ENCODE measurements at regions not wholly inside any gene's neighbourhood (a gene's known extent, or its start where the extent isn't known, plus 50 kb on each side); places are given as distances from the start of the nearest gene placed in this dataset.

DNA sequence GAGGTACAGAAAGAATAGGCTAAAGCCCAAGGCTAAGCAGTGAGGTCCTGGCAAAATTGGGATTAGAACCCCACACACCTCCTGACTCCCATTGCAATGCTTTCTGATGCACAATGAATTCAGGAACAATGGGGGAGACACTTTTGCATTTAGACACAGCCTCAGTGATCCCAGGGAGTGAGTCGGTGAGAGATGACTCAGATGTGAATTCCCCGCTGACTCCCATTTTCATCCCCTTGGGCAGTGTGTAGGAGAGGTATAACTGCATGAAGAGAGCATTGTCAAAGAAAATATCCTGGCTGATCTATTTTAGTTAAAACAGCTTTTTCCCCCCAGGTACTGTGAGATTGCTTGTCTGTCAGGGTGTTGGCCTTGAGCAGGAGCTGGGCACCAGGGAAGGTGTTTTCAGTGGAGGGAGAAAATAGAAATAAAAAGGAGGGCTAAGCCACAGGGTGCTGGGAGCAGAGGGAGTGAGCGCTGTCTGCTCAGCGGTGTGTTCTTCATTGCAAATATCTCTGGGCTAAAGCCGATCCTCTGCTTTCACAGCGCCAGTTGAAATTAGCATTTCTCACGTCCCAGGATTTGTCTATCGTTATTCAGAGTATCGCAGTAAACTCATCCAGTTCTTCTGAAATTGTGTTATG, 247.7 kb upstream of the PTBP2 start:
- no peak for DNase-seq

DNA sequence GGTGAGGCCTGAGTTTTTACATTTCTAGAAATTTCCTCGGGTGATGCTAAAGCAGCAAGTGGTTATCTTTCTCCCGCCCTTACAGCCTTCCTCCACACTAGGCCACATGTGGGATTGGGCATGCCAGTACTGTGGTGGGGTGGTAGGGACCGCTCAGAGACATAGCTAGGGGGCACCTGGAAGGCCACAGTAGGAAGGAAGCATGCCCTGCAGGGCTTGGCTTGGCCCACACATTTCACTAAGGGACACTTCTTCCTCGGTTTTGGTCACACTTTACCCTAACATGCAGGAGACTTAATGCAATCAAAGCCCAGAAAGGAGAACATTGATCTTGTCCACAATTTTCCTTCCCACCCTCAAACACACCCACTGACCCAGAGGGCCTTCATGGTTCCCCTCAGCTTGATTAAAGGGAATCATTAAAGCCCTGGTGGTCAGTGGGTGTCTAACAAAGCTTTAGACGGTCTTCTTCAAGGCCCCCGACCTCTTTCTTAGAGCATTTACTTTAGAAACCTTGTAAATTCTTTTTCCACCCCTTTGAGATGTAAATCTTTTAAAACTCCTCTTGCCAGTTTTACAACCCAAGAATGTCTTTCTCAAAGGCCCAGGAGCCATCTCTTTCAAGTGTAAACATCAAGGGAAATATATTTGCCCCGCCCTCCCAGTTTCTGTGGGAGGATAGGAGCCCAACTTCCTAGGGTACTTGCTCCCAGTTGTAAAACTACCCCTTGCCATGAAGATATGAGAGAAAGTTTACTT, 246.4 kb upstream of the PTBP2 start:
- DNase-seq: no peak

DNA sequence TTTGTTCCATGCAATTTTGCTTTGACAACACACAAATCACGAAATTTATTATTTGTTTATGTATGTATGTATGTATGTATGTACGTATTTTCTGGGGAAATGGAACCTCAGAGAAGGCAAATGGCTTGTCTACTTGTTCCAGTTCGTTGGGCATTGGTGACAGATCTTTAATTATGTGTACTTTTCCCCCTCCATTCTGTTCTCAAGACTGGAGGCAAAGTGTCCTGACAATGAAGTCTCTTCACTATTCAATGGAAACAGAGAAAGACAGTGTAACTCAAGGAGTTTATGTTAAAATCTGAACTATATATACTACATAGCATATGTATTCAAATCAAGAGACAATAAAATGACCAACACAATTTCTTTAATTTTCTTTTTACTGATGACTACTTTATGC, 245.7 kb upstream of the PTBP2 start:
- DNase-seq: no peak

DNA sequence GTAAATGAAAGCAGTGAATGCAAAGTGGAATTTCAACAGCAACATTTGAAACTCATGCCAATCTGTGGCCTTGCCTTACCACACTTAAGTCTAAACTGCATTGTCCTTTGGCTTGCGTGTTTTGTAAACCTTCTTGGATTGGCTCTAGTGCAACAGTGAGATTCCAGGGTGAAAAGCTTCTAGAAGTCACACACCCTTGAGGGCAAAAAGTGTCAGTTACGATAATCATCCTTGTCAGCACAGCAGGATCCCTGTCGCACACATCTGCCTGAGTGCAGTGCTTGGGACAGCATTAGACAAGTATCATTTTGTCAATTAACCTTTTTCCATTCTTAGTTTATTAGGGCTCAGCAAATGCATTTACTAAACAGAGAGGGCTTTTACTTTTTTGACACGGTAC, 243.4 kb upstream of the PTBP2 start:
- no peak for DNase-seq

DNA sequence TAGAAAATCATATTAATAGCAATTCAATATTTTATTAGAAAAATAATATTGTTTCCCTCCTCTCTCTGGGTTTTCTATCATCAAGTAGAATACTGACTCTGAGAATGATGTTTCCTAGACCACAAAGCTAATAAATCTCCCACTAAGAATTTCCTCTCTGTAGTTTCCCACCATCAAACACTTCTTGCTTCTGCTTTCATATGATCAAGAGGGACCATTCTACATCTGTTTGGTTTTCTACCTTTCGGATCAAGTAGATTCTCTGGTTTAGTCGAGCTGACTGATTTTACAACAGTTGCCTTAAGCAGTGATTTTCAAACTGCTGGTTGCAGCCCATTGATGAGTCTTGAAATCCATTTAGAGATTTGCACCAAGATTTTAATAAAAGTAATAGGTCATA, 240.2 kb upstream of the PTBP2 start:
- no peak for DNase-seq

DNA sequence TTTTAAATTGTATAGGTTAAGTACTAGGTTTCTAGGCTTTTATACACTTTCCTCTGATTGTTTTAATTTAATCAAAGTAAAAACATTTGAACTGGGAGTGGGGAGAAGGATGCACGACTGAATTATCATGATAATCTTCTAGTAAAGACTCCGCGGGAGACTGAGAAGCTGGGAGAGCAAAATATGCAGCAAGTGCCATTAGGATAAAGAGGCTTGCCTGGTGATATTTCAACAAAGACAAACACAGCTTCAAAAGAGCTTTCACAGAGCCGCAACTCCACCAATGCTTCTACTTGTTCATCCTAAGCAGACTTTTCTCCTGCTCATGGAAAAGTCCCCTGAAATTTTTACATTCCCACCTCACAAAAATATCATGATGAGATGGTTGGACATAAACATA, 239.0 kb upstream of the PTBP2 start:
- DNase-seq: no peak

DNA sequence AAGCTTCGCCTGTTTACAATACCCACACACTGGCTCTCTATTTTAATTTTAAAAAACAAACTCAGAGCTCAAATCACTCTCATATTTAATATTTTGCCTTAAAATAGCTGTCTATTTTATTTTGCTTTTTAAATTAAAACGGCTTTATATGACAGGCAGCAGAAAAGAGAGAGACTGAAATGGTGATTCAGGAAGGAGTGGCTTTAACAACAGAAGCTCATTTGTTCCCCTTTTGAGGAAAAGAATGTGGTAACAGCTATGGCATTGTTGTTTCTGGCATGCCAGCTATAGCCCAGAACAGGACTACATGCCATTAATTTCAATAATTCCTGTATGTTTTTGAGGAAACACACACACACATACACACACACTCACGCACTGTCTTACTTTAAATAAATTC, 234.2 kb upstream of the PTBP2 start:
- no peak for DNase-seq

DNA sequence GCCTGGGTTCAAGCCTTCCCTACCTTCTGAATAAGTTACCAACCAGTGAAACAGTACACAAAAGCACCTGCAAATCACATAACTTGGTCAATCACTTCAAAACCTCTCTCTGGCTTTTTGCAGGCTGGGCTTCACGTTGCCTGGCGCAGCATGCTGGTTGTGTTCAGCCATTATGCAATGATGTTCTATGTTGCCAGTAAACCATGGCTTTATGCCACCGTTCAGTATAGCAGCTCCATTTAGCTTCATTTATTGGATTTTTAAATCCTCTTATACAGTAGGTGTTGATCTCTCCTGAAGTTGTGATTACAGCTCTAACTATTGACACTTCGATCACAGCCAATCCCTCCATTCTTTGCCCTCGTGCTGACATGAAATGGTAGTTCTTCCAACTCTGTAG, 233.6 kb upstream of the PTBP2 start:
- DNase-seq: no peak

DNA sequence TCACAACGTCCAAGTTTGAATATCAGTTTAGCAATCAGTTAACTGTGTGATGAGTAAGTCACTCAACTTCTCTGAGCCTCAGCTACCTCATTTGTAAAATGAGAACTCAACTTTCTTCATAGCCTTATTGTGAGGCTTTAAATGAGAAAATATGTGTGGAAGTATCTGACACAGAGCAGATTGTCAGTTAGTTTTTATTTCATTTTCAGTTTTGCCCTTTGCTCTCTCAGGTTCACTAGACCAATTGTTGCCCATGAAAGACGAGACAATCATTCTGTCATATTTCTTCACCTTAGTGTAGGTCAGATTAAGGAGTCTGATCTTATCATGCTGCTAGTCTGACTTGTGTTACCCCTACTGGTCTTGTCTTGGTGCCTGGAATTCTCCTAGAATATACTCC, 232.8 kb upstream of the PTBP2 start:
- DNase-seq: no peak

DNA sequence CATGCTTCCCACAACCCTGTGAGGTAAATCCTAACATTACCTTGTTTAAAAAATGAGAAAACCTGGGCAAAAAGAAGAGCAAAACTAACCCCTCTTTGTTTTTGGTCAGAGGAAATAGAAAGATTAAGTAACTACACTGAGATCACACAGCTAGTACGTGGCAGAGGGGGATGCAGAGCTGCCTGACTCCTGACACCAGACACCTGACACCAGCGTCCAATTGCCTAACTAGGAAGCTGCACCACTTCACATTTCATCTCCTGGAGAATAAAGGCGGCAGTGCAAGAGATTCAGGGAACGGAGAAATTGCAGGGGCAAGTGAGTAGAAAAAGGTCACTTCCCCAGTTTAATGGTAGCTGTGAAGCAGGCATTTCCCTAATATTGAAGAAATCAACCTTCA, 229.3 kb upstream of the PTBP2 start:
- peak; percentile 4 for DNase-seq

DNA sequence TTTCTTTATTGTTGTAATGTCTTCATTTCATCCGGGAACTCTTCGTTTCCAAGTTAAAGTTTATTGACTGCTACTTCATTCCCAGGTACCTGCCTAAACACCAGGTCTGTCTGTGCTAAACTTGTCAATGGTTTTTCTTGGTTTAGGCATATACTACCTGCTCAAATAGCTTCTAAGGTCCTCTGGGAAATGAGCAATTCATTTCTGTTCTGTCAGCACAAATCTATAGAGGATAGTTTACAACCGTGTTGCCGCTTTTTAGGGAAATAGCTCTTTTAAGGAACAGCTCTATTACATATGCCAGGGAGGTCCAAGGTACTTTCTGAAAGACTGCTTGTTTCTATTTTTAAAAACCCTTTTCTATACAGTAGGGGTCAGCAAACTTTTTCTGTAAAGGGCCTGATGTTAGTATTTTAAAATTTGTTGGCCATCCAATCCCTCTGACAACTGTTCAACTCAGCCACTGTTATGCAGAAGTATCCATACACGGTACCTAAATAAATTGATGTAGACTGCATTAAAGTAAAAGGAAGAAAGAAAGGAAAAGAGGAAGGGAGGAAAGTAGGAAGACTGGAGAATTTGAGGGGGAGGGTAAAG, 222.7 kb upstream of the PTBP2 start:
- no peak for DNase-seq

DNA sequence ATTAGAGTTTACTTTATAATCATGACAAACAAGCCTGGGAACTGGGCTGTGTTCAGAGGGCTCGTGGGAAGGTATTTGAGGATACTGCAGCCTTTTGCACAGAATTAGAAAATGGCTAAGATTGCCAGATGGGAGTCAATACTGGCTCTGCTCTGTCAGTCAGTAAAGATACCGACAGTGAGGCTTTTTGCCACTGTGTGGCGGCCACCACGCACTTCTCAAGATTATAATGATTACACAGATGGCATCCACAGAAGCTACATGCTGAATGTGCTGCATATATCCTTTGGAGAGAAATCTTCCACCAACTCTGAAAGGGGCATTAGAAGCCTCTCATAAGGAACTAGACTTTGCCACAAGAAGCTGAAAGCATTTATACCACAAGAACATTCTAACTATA, 213.4 kb upstream of the PTBP2 start:
- no peak for DNase-seq

DNA sequence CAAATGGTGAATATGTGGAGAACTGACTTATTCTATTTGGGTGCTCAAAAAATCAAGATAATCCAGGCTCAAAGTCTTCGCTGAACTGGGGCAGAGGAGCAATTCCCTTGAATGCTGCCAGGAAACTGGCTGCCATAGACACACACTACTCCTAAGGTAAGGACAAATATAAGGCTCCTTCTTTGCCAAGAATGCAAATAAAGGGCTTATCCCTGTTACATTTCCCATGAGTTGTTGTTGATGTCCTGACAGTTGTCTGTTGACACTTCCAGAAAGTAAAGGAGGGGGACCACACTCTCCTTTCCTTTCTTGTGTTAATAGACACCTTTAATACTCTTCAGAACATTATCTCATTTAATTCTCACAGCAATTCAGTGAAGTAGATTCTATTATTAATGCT, 212.2 kb upstream of the PTBP2 start:
- DNase-seq: no peak

DNA sequence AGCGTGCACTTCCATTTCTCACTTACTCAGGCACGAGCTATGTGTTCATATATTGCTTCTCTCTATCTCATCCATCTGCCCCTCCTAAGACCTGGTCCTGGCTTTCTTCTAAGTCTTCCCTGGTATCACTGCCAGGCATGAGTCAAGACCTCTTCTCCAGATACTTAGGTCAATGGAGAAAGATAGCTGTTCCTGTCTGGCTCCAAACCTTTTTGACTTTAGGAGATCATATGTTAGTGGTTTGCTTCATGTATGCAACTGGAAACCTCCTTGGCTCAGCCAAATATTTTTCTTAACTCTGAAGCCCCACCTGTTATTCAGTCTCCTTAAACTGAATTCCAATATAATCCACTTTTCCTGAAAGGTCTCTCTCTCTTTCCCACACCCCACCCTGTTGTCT, 211.6 kb upstream of the PTBP2 start:
- no peak for DNase-seq

DNA sequence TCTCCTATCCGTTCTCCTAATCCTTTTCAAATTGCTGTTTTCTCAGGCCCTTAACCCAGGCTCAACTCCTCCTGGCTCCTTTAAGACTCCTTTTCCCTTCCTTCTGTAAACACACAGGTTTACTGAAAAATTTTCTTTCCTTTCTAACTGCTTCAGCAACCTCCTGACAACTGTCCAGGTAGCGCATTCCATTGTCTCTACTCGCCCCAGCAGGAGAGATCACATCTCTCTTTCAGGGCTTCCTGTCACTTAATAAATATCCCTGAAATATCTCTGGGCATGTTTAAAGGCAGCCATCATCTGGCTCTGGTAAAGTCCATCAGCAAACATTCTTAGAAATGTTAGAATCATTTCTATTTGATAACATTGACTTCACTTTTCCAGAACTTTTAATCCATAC, 211.2 kb upstream of the PTBP2 start:
- no peak for DNase-seq

DNA sequence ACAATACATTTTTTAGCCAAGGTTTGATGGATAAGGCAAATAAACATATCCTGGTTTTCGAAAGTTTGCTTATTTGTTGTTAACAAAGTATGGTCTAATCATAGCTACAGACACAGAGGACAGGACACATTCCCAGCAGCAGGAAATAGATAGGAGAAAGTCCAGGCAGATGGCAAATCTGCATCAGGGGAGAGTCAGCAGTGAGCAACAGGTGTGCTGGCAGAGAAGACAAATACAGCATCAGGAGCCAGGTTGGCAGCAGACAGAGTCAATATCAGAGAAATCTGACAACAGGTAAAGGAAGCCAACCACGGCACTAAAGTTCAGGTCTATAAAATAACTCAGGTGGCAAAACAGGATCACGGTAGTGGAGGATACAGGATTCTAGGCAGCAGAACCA, 210.7 kb upstream of the PTBP2 start:
- peak; percentile 8 for DNase-seq

DNA sequence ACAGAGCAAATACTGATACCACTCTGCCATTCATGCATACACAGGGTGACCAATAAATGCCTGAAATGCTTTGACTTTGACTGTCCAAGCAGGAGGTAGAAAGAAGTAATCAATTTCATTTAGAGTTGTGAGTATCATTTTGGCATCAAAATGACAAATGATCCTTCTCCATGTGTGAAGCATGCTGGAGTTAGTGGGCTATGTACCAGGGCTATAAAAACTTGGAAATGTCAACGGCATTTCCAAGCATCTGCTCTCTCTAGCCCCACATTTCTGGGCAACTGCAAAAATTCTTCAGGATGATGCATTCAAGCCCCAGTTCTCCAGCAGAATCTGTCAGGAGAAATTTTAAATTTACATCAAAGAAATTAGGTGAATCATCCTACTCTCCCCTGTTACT, 208.4 kb upstream of the PTBP2 start:
- DNase-seq: no peak

DNA sequence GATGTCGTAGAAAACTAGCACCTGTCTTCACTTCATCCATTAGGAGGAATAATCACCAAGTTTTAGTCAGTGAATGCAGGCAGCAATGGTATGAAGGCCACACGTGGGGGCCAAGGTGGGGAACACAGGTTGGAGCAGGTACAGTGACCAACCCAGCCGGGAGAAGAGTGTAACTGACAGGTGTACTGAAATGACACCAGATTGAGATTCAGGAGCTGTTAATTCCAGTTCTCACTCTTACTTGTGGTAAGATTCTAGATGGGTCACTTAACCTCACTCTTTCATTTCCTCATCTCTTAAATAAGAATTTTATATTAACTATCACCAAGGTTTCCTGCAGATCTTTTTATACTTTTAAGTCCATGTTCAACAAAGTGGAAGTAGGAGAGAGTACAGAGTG, 206.2 kb upstream of the PTBP2 start:
- DNase-seq: no peak

DNA sequence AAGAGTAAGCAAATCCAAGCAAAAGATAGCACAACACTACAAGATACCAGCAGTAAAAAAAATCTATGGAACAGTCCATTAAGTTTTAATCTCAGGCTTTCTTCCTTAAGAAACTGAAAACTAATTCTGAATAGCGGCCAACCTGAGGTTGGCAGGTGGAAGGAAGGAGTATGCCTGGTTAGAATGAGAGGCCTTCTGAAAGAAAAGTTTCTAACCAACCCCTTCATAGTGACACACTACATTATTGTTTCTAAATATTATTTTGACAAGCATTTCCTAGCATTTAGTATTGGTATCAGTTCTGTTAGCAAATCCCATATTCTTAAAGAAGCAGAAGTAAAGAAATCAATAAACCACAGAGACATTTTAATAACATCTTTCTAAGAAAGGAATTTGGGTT, 205.7 kb upstream of the PTBP2 start:
- no peak for DNase-seq

DNA sequence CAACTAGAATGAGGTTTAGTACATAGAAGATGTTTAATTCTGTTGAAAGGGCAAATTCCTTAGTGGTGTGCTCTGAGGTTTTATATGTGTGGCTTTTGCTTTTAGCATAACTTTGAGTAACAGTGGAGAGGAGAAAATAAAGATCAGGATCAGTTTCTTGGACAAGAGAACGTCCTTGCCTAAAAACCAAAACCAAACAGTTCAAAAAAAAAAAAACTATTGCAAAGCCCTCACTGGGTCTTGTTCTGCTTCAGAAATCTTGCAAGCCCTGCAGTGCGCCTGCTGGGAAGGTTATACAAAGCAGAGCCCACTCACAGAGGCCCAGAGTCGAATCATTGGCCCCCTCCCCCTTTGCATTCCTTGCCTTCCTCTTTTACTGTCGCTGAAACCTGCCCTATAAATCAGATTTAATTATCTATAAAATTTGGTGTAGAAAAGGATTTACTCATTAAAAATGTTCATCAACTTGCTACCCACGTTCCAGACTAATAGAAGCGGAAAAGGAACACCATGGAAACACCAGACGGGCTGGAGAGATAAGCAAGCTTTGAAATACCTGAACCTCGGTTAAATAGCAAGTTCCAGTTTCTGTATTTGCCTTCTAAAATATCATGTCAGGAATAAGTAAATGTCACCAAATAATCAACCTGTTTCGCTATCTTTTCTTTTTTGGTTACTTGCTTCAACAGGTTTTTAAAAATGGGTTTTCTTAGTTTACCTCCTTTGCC, 201.6 kb upstream of the PTBP2 start:
- no peak for DNase-seq

DNA sequence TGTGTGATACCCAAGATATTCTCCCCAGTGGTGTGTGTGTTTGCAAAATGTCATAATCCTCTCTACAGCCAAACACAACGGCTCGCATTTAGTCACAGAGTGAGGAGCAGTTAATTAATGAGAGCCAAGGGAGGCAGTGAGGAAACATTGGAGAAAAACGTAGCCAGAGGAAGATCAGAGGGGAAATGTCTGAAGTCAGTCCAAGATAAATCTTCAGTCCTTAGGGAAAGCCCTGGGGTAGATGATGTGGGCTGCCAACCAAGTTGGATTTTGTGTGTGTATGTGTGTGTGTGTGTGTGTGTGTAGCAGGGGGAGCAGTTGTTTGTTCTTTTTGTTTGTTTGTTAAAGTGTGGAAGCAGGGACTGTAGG, 201.0 kb upstream of the PTBP2 start:
- DNase-seq: no peak

DNA sequence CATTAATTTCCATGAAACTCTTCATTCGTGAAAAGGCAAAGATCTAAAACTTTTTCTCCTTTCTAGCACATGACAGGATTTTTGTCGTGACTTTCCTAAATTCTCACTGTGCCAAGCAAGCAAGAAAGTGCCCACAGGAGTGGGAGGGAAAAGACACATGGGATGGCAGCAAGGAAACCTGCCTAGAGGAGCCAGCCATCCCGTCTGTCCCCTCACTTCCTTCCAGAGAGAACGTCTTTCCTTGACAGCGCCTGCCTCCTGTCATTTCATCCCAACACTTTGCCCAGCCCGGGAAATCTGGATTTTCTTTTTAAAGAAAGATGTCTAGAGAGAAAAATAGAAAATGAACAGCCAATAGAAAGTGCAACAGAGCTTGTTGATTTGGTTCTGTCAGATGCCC, 200.6 kb upstream of the PTBP2 start:
- no peak for DNase-seq

DNA sequence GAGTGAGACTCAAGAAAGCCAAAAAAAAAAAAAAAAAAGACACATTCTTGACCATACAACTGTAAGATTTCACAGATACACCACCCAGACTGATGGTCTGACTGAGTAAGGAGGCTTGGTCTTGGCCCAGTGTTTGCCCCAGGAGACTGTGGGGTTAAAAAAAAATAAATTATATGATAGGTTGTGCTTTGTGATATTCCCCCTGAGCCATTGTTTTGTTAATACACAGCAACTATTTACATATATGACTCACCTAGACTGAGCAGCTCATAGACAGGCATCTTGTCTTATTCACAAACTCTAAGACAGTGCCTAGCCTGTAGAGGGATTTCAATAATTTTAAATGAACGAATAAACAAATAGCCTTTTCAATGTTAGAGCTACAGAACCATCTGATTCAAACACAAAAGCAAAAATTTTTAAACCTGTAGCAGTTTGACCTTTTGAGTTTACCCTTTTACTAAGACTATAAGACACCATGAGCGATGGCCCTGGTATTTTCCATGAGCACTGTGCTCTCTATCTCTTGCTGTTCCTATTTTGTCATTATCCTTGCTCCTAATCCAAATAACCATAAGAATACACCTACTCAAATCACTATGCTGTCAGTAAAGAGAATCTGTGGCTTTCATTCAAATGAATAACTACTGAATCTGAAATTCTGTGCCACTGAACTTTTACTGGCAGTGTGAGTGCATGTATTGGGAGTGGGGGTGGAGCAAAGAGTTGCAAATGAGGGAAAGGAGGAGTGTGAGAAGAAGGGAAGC, 199.4 kb upstream of the PTBP2 start:
- DNase-seq: no peak

Data from NCI-H1092 treated with DMSO at 0.1 percent for 48 hours (cell line).